ENCODE measurements at regions not wholly inside any gene's neighbourhood (a gene's known extent, or its start where the extent isn't known, plus 50 kb on each side); places are given as distances from the start of the nearest gene placed in this dataset.

GRCh38 chr4:116516711-116517110 is 568.7 kb downstream of the TRAM1L1 start:
- no peak for TF ChIP-seq CTCF (conservative IDR thresholded peaks at IDR 0.05)
- Mint-ChIP-seq H3K4me3 (no peak overlapping the region), H3K9me3 (peaks cover 10% of the 10 kb centered on the region), H3K4me1 (no peaks in the 10 kb centered on the region), H3K27ac (ENCODE audit: unreplicated experiment) (no peak overlapping the region), H3K27me3 (ENCODE audit: low read depth) (no peaks in the 10 kb centered on the region), H3K36me3 (ENCODE audit: low read depth) (no peaks in the 10 kb centered on the region)
- no peak for DNase-seq (ENCODE audit: low read depth, low spot score)

- H3K4me1 Mint-ChIP-seq = no peaks in the 10 kb centered on the region
- H3K27ac Mint-ChIP-seq (ENCODE audit: unreplicated experiment) = no peak overlapping the region
- peaks cover 10% of the 10 kb centered on the region for H3K9me3 Mint-ChIP-seq
- DNase-seq (ENCODE audit: low read depth, low spot score) = no peak
- H3K4me3 Mint-ChIP-seq = no peak overlapping the region
- no peaks in the 10 kb centered on the region for H3K36me3 Mint-ChIP-seq (ENCODE audit: low read depth)
- no peaks in the 10 kb centered on the region for H3K27me3 Mint-ChIP-seq (ENCODE audit: low read depth)
- no peak for TF ChIP-seq CTCF (conservative IDR thresholded peaks at IDR 0.05)
Measured at GRCh38 chr4:116515959-116516358, 569.4 kb downstream of the TRAM1L1 start.

- no peaks in the 10 kb centered on the region for H3K36me3 Mint-ChIP-seq (ENCODE audit: low read depth)
- no peak for TF ChIP-seq CTCF (conservative IDR thresholded peaks at IDR 0.05)
Measured at GRCh38 chr4:116512552-116512951, 572.8 kb downstream of the TRAM1L1 start.

GRCh38 chr4:116501954-116502353 is 583.4 kb downstream of the TRAM1L1 start:
- no peak for TF ChIP-seq CTCF (conservative IDR thresholded peaks at IDR 0.05)
- Mint-ChIP-seq H3K9me3 (no peaks in the 10 kb centered on the region), H3K4me3 (no peak overlapping the region), H3K4me1 (no peaks in the 10 kb centered on the region), H3K27me3 (ENCODE audit: low read depth) (no peaks in the 10 kb centered on the region), H3K27ac (ENCODE audit: unreplicated experiment) (no peak overlapping the region), H3K36me3 (ENCODE audit: low read depth) (no peaks in the 10 kb centered on the region)
- DNase-seq (ENCODE audit: low read depth, low spot score) = no peak

More at GRCh38 chr4:116512552-116512951, 572.8 kb downstream of the TRAM1L1 start:
- Mint-ChIP-seq H3K27me3 (ENCODE audit: low read depth) (no peaks in the 10 kb centered on the region), H3K4me1 (no peaks in the 10 kb centered on the region), H3K4me3 (no peak overlapping the region), H3K27ac (ENCODE audit: unreplicated experiment) (no peak overlapping the region), H3K9me3 (peaks cover 8% of the 10 kb centered on the region)
- no peak for DNase-seq (ENCODE audit: low read depth, low spot score)

GRCh38 chr4:116500225-116500624 is 585.2 kb downstream of the TRAM1L1 start:
- no peak for TF ChIP-seq CTCF (conservative IDR thresholded peaks at IDR 0.05)
- Mint-ChIP-seq H3K36me3 (ENCODE audit: low read depth) (no peaks in the 10 kb centered on the region), H3K9me3 (no peaks in the 10 kb centered on the region), H3K27ac (ENCODE audit: unreplicated experiment) (no peak overlapping the region), H3K4me3 (no peak overlapping the region), H3K4me1 (no peaks in the 10 kb centered on the region), H3K27me3 (ENCODE audit: low read depth) (no peaks in the 10 kb centered on the region)
- no peak for DNase-seq (ENCODE audit: low read depth, low spot score)

GRCh38 chr4:116489739-116490138 is 595.6 kb downstream of the TRAM1L1 start:
- H3K27ac Mint-ChIP-seq (ENCODE audit: unreplicated experiment) = no peak overlapping the region

More at GRCh38 chr4:116489739-116490138, 595.6 kb downstream of the TRAM1L1 start:
- no peak for TF ChIP-seq CTCF (conservative IDR thresholded peaks at IDR 0.05)
- no peaks in the 10 kb centered on the region for H3K4me1 Mint-ChIP-seq
- H3K4me3 Mint-ChIP-seq = no peak overlapping the region
- H3K36me3 Mint-ChIP-seq (ENCODE audit: low read depth) = no peaks in the 10 kb centered on the region
- H3K9me3 Mint-ChIP-seq = peaks cover 2% of the 10 kb centered on the region
- no peaks in the 10 kb centered on the region for H3K27me3 Mint-ChIP-seq (ENCODE audit: low read depth)
- DNase-seq (ENCODE audit: low read depth, low spot score) = no peak
